Medulla oblongata (tissue), 1 donor: ENCODE measurements at regions not wholly inside any gene's neighbourhood (a gene's known extent, or its start where the extent isn't known, plus 50 kb on each side); places are given as distances from the start of the nearest gene placed in this dataset.

Source experiments
- DNase-seq: peaks from one replicate; pipeline ENCODE4 v3.0.0-alpha.2; 2015; ENCODE audit errors: extremely low spot score

DNA sequence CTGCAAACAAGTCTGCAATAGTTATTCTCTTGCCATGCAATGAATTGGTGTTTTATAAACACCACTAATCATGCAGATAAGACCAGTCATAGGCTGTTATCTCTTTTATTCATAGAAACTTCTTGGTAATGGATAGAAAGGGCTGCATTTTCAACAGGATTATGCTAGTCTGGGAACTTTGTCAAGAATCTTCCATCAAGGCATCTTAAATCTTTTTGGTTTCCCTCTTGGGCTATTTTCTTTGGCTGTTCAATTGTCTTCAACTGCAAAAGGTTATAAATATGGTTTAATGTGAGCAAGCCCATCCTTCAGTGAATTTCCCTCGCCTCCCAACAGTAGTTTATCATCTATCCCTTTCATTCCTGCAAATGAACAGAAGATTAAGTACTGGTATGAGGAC is 59.0 kb upstream of the MINAR1 start:
- DNase-seq, result no peak

DNA sequence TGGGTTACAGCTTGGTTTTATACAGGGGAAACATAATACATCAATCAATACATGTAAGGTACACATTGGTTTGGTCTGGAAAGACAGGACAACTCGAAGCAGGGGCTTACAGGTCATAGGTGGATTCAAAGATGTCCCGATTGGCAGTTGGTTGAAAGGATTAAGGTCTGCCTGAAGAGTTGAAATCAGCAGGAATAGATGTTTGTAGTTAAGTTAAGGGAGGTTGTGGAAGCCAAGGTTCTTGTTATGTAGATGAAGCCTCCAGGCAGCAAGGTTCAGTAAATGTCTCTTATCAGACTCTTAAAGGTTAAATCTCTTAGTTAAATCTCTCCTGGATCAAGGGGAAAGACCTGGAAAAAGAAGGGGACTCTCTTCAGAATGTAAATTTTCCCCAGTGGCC is 58.4 kb upstream of the MINAR1 start:
- DNase-seq, result no peak

DNA sequence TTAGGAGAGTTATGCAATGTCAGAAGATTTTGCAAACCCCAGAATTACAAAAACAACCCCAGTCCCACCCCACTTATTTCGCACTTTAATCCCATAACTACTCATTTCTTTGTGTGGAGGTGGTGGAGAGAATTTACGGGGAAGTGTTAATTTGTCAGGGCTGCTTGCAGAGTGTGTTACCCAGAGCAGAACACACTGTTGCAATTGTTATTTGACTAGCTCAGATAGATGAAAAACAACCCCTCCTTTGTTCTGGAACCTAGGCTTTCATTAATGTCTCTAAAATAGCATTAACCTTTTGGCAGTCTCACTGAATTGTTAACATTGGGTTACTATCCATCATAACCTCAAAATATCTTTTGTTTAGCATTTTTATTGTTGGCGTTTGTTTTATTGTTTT is 55.8 kb upstream of the MINAR1 start:
- peak; percentile 57 for DNase-seq

DNA sequence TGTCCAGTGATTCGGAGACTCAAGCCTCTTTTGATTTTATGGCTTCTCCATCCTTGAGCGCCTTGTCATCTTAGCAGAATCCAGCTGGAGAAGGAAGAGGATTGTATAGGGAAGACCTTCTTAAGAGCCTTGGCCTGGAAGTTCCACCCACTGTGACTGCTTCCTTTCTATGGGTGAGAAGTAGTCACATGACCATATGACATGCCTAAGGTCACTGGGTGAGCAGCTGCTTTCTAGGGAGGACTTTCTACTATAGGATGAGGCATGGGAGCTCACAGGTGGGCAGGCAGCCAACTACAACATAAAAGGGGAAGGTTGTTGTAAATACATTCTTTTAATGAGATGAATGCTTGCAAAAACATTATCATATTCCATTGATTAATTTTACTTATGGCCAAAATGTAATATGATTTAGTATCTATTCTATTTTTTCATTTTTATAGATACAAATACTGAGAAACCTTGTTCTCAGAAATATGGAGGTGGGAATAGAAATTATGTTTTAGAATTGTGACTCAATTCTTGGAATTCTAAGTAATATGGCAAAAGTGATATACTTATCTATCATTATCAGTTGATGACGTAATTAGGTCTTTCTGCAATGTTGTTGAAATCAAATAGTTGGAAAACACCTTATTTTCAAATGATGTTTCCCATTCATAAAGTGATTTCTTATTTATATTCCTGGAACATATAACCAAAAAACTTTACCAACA is 53.6 kb upstream of the MINAR1 start:
- DNase-seq, result no peak

DNA sequence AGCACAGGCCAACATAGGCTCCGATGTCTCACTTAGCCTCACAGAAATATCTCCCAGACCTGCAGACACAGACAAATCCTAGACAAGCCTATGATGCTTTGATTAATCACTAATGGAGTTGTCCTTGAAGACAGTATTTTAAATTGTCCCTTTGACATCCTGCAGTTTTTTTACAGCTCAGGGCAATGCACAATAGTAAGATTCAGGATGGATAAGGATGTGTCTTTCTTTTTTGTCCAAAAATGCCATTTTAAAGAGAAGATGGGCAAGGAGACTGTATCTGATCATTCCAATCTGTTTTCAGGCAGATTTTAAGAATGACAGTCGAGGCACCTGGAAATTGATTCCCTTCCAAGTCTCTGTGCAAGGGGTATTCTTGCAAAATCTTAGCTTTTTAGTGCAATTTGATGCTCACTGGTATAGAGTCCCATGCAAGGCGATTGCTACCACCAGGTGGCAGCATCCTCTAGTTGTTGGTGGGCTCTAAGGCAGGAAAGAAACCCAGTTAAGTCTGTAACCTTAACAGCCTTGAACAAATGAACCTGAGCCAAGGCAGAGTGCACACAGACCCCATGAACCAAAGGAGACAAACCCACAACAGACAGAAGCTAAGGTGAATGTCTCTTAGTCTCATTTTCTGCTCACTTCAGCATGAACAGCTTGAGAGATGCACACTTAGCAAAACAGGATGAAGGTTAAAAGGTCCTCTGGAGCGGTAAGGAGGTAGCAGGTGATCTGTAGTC is 51.2 kb upstream of the MINAR1 start:
- DNase-seq, result peak; percentile 91

DNA sequence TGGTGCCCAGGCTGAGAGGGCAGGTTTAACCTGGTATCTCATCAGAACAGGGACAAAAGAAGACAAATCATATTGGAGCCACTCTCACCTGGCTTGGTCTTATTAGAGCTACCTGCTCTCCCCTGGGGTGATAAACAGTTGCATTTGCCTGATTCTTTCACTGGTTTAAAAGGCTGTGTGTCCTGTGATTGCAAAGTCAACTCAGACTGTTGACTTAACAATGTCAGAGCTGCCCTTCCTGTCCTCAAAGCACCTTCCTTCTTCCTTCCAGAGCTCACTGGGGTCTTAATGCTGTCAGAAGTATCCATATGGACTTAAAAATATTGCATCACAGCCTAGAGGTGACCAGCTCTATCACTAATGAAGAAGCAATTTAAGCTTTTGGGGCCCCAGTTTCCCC is 50.5 kb upstream of the MINAR1 start:
- no peak for DNase-seq
